Urinary bladder (tissue), 3 donors: ENCODE measurements at regions not wholly inside any gene's neighbourhood (a gene's known extent, or its start where the extent isn't known, plus 50 kb on each side); places are given as distances from the start of the nearest gene placed in this dataset.

Experiments
- DNase-seq: peaks from one replicate; pipeline ENCODE4 v3.0.0-alpha.2; 2015; ENCODE audit errors: extremely low spot score
- H3K27ac ChIP-seq: one replicate; pipeline ENCODE4 v1.5.1; 2013; ENCODE audit warnings: low read depth, mild to moderate bottlenecking, moderate library complexity
- H3K36me3 ChIP-seq: one replicate; pipeline ENCODE4 v1.6.1; 2013; ENCODE audit warnings: mild to moderate bottlenecking, moderate library complexity; ENCODE audit not compliant: insufficient read depth
- H3K4me1 ChIP-seq: one replicate; pipeline ENCODE4 v1.6.1; 2013; ENCODE audit warnings: mild to moderate bottlenecking, moderate library complexity; ENCODE audit not compliant: insufficient read depth
- H3K4me3 ChIP-seq: one replicate; pipeline ENCODE4 v1.5.1; 2013; ENCODE audit warnings: low read depth, low read length
- WGBS: extraction: QIAGEN DNeasy Blood & Tissue Kit; methylation state at CpG from one replicate; pipeline ENCODE4 v1.1.7; 2013; 5-methylcytosine and 5-hydroxymethylcytosine counted together
- donor health status: healthy with polysubstance abuse.
- donor health status: healthy.

GRCh38 chr17:73770115-73770848 lies 126.0 kb upstream of the SDK2 start:
- Histone ChIP-seq H3K4me1 (no peaks in the 10 kb centered on the region), H3K27ac (no peak overlapping the region), H3K4me3 (no peak overlapping the region), H3K36me3 (no peaks in the 10 kb centered on the region)
- peak; percentile 78 for DNase-seq
- 37% methylated on average over 12 of the region's 12 CpGs for WGBS

GRCh38 chr17:73770849-73771229 lies 126.6 kb upstream of the SDK2 start:
- Histone ChIP-seq H3K27ac (no peak overlapping the region), H3K4me1 (no peaks in the 10 kb centered on the region), H3K36me3 (no peaks in the 10 kb centered on the region), H3K4me3 (no peak overlapping the region)
- no peak for DNase-seq
- WGBS = 23% methylated on average over 6 of the region's 6 CpGs

GRCh38 chr17:73772107-73772705 lies 128.0 kb upstream of the SDK2 start:
- DNase-seq = no peak
- H3K27ac ChIP-seq = no peak overlapping the region
- no peaks in the 10 kb centered on the region for H3K4me1 ChIP-seq
- no peaks in the 10 kb centered on the region for H3K36me3 ChIP-seq
- no peak overlapping the region for H3K4me3 ChIP-seq
- 70% methylated on average over 5 of the region's 5 CpGs for WGBS

- no peaks in the 10 kb centered on the region for H3K36me3 ChIP-seq
- WGBS = 74% methylated on average over 7 of the region's 7 CpGs
- H3K4me1 ChIP-seq = no peaks in the 10 kb centered on the region
- H3K27ac ChIP-seq = no peak overlapping the region
- no peak overlapping the region for H3K4me3 ChIP-seq
- DNase-seq = no peak
Measured at GRCh38 chr17:73773702-73774101, 129.5 kb upstream of the SDK2 start.

GRCh38 chr17:73774852-73775251 lies 130.6 kb upstream of the SDK2 start:
- H3K27ac ChIP-seq = no peak overlapping the region
- DNase-seq = no peak
- H3K4me1 ChIP-seq = no peaks in the 10 kb centered on the region
- no peaks in the 10 kb centered on the region for H3K36me3 ChIP-seq
- H3K4me3 ChIP-seq = no peak overlapping the region
- WGBS = 56% methylated on average over 7 of the region's 7 CpGs

- WGBS = 50% methylated on average over 21 of the region's 21 CpGs
- no peak for DNase-seq
- H3K4me1 ChIP-seq = no peaks in the 10 kb centered on the region
- H3K27ac ChIP-seq = no peak overlapping the region
- H3K4me3 ChIP-seq = no peak overlapping the region
- no peaks in the 10 kb centered on the region for H3K36me3 ChIP-seq
Measured at GRCh38 chr17:73776351-73777130, 132.3 kb upstream of the SDK2 start.

GRCh38 chr17:73777131-73777449 lies 132.8 kb upstream of the SDK2 start:
- Histone ChIP-seq H3K4me1 (no peaks in the 10 kb centered on the region), H3K4me3 (no peak overlapping the region), H3K27ac (no peak overlapping the region), H3K36me3 (no peaks in the 10 kb centered on the region)
- WGBS = 42% methylated on average over 7 of the region's 7 CpGs
- no peak for DNase-seq

GRCh38 chr17:73782231-73782630 lies 138.0 kb upstream of the SDK2 start:
- 38% methylated on average over 6 of the region's 6 CpGs for WGBS
- H3K4me3 ChIP-seq = no peak overlapping the region
- H3K36me3 ChIP-seq = no peaks in the 10 kb centered on the region
- H3K27ac ChIP-seq = no peak overlapping the region
- H3K4me1 ChIP-seq = no peaks in the 10 kb centered on the region
- DNase-seq = no peak

GRCh38 chr17:73782641-73783381 lies 138.6 kb upstream of the SDK2 start:
- 77% methylated on average over 11 of the region's 11 CpGs for WGBS
- DNase-seq = no peak
- Histone ChIP-seq H3K27ac (no peak overlapping the region), H3K4me3 (no peak overlapping the region), H3K36me3 (no peaks in the 10 kb centered on the region), H3K4me1 (no peaks in the 10 kb centered on the region)

- H3K4me1 ChIP-seq = no peaks in the 10 kb centered on the region
- 85% methylated on average over 6 of the region's 6 CpGs for WGBS
- no peak overlapping the region for H3K4me3 ChIP-seq
- H3K27ac ChIP-seq = no peak overlapping the region
- no peaks in the 10 kb centered on the region for H3K36me3 ChIP-seq
- no peak for DNase-seq
Measured at GRCh38 chr17:73783382-73783766, 139.1 kb upstream of the SDK2 start.

- Histone ChIP-seq H3K27ac (no peak overlapping the region), H3K36me3 (no peaks in the 10 kb centered on the region), H3K4me1 (no peaks in the 10 kb centered on the region), H3K4me3 (no peak overlapping the region)
- WGBS = 90% methylated on average over 11 of the region's 11 CpGs
- DNase-seq = no peak
Measured at GRCh38 chr17:73783945-73784603, 139.8 kb upstream of the SDK2 start.

GRCh38 chr17:73785496-73785895 lies 141.3 kb upstream of the SDK2 start:
- H3K4me3 ChIP-seq = no peak overlapping the region
- H3K36me3 ChIP-seq = no peaks in the 10 kb centered on the region
- H3K27ac ChIP-seq = no peak overlapping the region
- WGBS = 20% methylated on average over 12 of the region's 12 CpGs
- no peak for DNase-seq
- H3K4me1 ChIP-seq = no peaks in the 10 kb centered on the region

- no peak overlapping the region for H3K4me3 ChIP-seq
- no peak for DNase-seq
- no peak overlapping the region for H3K27ac ChIP-seq
- H3K36me3 ChIP-seq = no peaks in the 10 kb centered on the region
- H3K4me1 ChIP-seq = no peaks in the 10 kb centered on the region
- WGBS = 58% methylated on average over 17 of the region's 17 CpGs
Measured at GRCh38 chr17:73785958-73786743, 141.9 kb upstream of the SDK2 start.
